Activated T-helper 1 cell treated with anti-CD3 and anti-CD28 coated beads, Interleukin-12 subunit alpha, Interleukin-12 subunit beta, Interleukin-2, Interleukin-4 antibody, amounts not matched to agents 30 ng/mL and 10 ng/mL and 1 ng/mL, durations not matched to agents 14 hours and 24 hours and 36 hours (primary cell): ENCODE measurements at regions not wholly inside any gene's neighbourhood (a gene's known extent, or its start where the extent isn't known, plus 50 kb on each side); places are given as distances from the start of the nearest gene placed in this dataset.
"Not testable (repeated sequence)": the region's sequence is repeated elsewhere in the genome, so short reads cannot be mapped to it uniquely, and the experiment has no call there.

Source experiments
- DNase-seq: peaks from one replicate; pipeline ENCODE4 v3.0.0; 2021; ENCODE audit warnings: low spot score
- H3K27ac Mint-ChIP-seq: one replicate; pipeline ENCODE4 v1.8.0; 2021; ENCODE audit warnings: mild to moderate bottlenecking, mixed read lengths
- H3K27me3 Mint-ChIP-seq: one replicate; pipeline ENCODE4 v1.8.0; 2022; ENCODE audit warnings: mild to moderate bottlenecking, moderate library complexity, mixed read lengths; ENCODE audit not compliant: insufficient read depth
- H3K36me3 Mint-ChIP-seq: one replicate; pipeline ENCODE4 v1.8.0; 2021; ENCODE audit warnings: low read depth, mixed read lengths
- H3K4me1 Mint-ChIP-seq: one replicate; pipeline ENCODE4 v1.8.0; 2021; ENCODE audit warnings: low read depth, mixed read lengths
- H3K4me3 Mint-ChIP-seq: one replicate; pipeline ENCODE4 v1.8.0; 2021; ENCODE audit warnings: mild to moderate bottlenecking, moderate library complexity, mixed read lengths
- H3K9me3 Mint-ChIP-seq: one replicate; pipeline ENCODE4 v1.8.0; 2021; ENCODE audit warnings: mixed read lengths
- intact Hi-C: fragments of 100-400 bp; cut with micrococcal nuclease; formaldehyde crosslinking; loops from one replicate; pipeline ENCODE4 v1.15.1; 2024

DNA sequence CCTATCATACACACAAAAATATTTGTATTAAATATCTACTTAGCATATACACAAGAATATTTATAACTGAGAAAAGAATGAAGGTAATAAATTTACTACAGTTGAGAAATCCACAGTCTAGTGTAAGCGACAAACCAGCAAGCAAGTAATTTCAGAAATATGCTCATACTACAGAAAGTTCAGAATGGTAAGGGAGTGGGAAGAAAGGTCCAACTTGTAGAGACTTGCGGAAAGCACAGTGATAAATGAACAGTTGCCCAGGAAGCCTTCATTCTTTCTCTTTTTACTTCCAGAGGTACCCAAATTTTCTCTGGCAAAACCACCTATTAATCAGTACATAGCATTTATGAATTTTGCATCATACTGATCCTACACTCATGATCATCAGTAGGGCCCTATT lies 438.1 kb upstream of the PCDH10 start:
- no peaks in the 10 kb centered on the region for H3K9me3 Mint-ChIP-seq
- H3K4me3 Mint-ChIP-seq, result no peak overlapping the region
- intact Hi-C loops, result no loop called here
- no peaks in the 10 kb centered on the region for H3K4me1 Mint-ChIP-seq
- DNase-seq, result no peak
- no peak overlapping the region for H3K27ac Mint-ChIP-seq
- no peaks in the 10 kb centered on the region for H3K27me3 Mint-ChIP-seq
- H3K36me3 Mint-ChIP-seq, result no peaks in the 10 kb centered on the region

DNA sequence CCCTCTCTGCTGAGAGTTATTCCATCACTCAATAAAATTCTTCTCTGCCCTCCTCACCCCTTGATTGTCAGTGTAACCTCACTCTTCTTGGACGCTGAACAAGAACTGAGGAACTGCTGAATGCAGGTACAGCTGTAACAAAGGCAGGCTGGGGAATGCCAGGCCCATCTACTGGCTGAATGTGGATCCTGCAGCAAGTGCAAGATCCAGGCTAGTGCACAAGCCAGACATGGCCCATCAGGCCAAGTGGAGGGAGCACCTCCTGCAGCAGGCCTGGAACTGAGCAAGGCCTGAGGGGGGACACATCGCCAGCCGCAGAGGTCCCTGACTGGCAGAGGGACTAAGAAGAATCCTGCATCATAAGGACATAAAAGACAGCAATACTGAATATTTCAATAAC lies 411.8 kb upstream of the PCDH10 start:
- no peak overlapping the region for H3K27ac Mint-ChIP-seq
- H3K4me3 Mint-ChIP-seq, result no peak overlapping the region
- no peak for DNase-seq
- no peaks in the 10 kb centered on the region for H3K9me3 Mint-ChIP-seq
- H3K27me3 Mint-ChIP-seq, result no peaks in the 10 kb centered on the region
- intact Hi-C loops, result no loop called here
- no peaks in the 10 kb centered on the region for H3K4me1 Mint-ChIP-seq
- no peaks in the 10 kb centered on the region for H3K36me3 Mint-ChIP-seq

DNA sequence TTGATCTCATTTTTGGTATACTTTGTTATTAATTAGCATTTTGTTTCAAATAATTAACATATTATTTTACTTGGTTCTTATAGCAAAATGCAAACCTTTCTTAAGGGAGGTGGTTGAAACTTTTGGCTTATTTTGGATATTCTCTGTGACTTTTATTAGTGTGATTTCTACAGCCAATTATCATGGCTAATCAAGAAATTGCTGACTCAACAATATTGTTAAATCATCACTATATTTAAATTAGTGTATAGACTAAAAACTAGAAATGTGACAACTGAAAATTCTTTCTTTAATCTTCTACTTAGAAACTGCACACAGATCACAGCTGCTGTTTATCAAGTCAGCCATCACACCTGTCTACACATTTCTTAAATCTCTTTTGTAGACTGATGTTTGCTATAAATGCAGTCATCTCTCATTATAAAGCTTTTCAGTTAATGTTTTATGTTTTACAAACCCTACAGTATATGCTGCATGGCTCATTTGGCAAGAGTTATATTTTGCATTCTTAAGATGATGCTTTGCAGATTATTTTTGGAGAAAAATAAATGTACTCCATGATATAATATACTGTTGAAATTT lies 389.8 kb upstream of the PCDH10 start:
- H3K27me3 Mint-ChIP-seq, result no peaks in the 10 kb centered on the region
- H3K36me3 Mint-ChIP-seq, result no peaks in the 10 kb centered on the region
- H3K27ac Mint-ChIP-seq, result no peak overlapping the region
- H3K4me3 Mint-ChIP-seq, result no peak overlapping the region
- no peaks in the 10 kb centered on the region for H3K4me1 Mint-ChIP-seq
- no peaks in the 10 kb centered on the region for H3K9me3 Mint-ChIP-seq
- intact Hi-C loops, result no loop called here
- DNase-seq, result no peak

DNA sequence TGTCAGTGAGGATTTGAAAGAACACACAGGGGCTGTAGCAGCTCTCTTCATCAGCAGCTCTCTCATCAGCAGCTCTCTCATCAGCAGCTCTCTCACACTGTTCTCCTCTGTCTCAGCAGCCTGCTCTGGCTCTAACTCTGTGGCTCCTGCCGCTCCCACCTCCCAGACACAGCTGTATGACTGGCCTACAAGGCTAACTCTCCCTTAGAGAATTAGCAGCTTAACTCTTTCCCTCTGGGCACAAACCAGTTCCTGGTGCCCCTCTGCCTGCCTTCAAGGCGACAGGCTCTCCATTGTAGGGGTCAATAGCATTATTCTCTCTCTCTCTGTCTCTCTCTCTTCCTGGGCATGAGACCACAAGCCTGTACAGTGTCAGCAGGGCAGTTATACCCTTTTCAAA lies 385.6 kb upstream of the PCDH10 start:
- no peak for DNase-seq
- Mint-ChIP-seq H3K4me1 (no peaks in the 10 kb centered on the region), H3K36me3 (no peaks in the 10 kb centered on the region), H3K27ac (no peak overlapping the region), H3K4me3 (no peak overlapping the region), H3K27me3 (no peaks in the 10 kb centered on the region), H3K9me3 (no peaks in the 10 kb centered on the region)
- intact Hi-C loops, result no loop called here

DNA sequence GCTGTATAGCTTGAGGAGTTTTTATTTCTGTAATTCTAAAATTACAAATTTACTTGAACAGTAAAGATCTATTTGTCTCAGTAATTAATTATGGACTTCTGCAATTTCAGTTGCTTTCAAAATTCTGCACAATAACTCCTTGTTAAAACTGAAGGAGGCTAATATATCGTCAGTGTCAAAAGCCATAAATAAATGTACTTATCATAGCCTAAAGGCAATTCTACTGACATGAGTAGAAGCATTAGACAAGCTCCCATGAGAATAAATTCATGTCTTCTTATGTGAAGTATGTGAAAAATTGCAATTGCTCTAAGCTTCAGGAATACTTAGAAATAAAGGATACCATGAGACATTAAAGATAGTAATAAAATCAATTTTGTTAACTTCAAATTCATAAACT lies 381.2 kb upstream of the PCDH10 start:
- Mint-ChIP-seq H3K9me3 (no peaks in the 10 kb centered on the region), H3K36me3 (no peaks in the 10 kb centered on the region), H3K4me1 (no peaks in the 10 kb centered on the region), H3K27me3 (no peaks in the 10 kb centered on the region), H3K27ac (no peak overlapping the region), H3K4me3 (no peak overlapping the region)
- DNase-seq, result no peak
- intact Hi-C loops, result no loop called here

DNA sequence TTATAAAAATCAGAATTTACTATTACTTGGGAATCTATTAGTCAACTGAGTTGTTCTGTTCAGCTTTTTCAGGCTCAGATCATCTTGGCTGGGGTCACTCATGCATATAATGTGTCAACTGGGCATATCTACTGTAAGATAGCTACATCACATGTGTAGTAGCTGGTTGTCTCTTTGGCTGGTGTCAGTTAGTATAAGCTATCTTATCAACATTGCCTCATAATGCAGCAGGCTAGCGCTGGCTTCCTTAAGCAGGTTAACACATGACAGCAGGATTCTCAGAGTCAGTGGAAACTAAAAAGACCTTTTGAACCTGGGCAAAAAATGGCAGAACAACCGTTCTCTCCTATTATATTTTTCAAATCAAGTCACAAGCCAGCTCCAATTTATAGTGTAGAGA lies 378.3 kb upstream of the PCDH10 start:
- DNase-seq, result no peak
- H3K36me3 Mint-ChIP-seq, result no peaks in the 10 kb centered on the region
- H3K9me3 Mint-ChIP-seq, result no peaks in the 10 kb centered on the region
- H3K27ac Mint-ChIP-seq, result no peak overlapping the region
- H3K4me3 Mint-ChIP-seq, result no peak overlapping the region
- H3K4me1 Mint-ChIP-seq, result no peaks in the 10 kb centered on the region
- intact Hi-C loops, result no loop called here
- no peaks in the 10 kb centered on the region for H3K27me3 Mint-ChIP-seq

DNA sequence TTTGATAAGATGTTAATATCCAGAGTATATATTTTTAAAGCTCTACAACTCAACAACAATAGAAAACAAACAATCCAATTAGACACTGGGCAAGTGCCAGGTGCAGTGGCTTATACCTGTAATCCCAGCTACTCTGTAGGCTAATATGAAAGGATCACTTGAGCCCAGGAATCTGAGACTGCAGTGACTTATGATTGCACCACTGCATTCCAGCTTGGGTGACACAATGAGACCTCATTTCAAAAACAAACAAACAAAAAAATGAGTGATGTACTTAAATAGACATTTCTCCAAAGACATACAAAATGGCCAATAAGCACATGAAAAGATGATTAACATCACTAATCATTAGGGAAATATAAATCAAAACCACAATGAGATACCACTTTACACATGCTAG lies 356.8 kb upstream of the PCDH10 start:
- H3K27ac Mint-ChIP-seq, result no peak overlapping the region
- H3K4me1 Mint-ChIP-seq, result no peaks in the 10 kb centered on the region
- no peaks in the 10 kb centered on the region for H3K36me3 Mint-ChIP-seq
- no peaks in the 10 kb centered on the region for H3K27me3 Mint-ChIP-seq
- no peak overlapping the region for H3K4me3 Mint-ChIP-seq
- DNase-seq, result no peak
- peaks cover 3% of the 10 kb centered on the region for H3K9me3 Mint-ChIP-seq
- intact Hi-C loops, result no loop called here

DNA sequence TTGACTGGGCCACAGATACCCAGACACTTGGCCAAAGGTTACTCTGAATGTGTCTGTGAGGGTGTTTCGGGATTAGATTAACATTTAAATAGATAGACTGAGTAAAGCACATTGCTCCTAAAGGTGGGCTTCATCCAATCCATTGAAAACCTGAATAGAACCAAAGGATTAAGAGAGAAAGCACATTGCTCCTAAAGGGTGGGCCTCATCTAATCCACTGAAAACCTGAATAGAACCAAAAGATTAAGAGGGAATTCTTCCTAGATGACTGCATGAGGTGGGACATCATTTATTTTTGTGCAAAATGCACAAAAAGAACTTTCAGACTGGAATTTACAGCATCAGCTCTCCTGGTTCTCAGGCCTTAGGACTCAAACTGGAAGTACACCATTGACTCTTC lies 351.2 kb upstream of the PCDH10 start:
- no peaks in the 10 kb centered on the region for H3K27me3 Mint-ChIP-seq
- no peaks in the 10 kb centered on the region for H3K4me1 Mint-ChIP-seq
- intact Hi-C loops, result no loop called here
- DNase-seq, result no peak
- no peak overlapping the region for H3K4me3 Mint-ChIP-seq
- no peaks in the 10 kb centered on the region for H3K36me3 Mint-ChIP-seq
- peaks cover 3% of the 10 kb centered on the region for H3K9me3 Mint-ChIP-seq
- H3K27ac Mint-ChIP-seq, result no peak overlapping the region

DNA sequence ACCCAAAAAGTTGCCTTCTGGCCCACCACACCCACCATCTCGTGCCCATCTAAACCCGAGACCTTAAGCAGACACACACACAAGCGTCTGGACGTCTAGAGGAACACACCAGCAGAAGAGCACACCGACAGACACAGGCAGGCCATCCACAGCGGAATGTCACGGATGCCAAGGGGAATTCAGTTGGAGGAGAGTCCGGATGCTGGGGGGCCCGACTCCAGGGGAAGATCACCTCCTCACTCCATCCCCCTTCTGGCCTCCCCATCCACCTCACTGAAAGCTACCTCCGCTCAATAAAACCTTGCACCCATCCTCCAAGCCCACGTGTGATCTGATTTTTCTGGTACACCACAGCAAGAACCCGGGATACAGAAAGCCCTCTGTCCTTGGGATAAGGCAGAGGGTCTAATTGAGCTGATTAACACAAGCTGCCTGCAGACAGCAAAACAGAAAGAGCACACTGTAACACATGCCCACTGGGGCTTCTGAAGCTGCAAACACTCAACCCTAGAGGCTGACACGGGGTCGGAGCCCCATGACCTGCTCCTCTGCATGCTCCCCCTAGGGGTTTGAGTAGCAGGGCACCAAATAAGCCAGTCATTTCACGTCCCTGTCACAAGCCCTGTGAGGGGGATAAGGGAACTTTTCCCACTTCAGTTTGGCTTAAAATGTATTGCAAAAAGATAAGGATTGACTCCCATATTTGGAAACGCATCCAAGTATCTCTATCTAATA lies 339.6 kb upstream of the PCDH10 start:
- intact Hi-C loops, result no loop called here
- Mint-ChIP-seq H3K4me1 (no peaks in the 10 kb centered on the region), H3K36me3 (no peaks in the 10 kb centered on the region), H3K27me3 (no peaks in the 10 kb centered on the region), H3K9me3 (no peaks in the 10 kb centered on the region), H3K4me3 (no peak overlapping the region), H3K27ac (no peak overlapping the region)
- DNase-seq, result no peak

DNA sequence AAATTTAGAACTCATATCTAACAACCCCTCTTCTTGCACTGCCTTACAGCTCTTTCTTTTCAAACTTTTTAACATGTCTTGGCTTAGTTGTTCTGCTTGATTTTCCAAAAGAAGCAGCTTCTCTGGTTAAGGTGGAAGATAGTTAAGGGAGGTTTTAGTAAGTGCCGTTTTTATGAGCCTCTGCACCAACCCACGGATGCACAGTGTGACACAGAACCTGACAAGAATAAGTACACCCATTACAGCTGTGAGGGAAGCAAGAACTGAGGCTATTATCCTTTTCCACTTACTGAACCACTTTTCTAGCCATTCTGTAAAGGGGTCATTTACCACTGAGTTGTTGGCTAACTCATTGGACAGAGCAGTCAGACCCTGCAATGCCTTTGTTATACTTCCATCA lies 336.0 kb upstream of the PCDH10 start:
- H3K4me3 Mint-ChIP-seq, H3K9me3 Mint-ChIP-seq, H3K4me1 Mint-ChIP-seq, intact Hi-C loops, H3K27ac Mint-ChIP-seq, DNase-seq, H3K27me3 Mint-ChIP-seq, H3K36me3 Mint-ChIP-seq: not testable (repeated sequence)

DNA sequence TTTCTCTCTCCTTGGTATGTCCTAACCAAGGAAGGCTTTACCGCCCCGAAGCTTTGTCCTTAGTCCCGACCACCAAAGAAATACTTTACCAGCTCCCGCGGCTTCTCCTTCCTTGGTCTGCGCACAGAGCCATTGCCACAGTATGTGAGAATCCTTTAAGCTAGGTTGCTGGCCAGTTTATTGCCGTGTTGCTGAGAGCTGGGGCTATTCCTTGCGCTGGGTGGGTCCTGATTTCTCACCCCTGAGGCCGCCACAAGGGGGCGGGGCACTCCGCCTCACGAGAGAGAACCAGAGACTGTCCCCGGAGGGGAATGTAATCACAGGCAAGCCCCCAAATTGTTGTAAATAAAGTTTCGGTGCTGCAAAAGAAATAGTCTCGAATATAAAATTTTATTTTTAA lies 331.0 kb upstream of the PCDH10 start:
- no peak for DNase-seq
- H3K27ac Mint-ChIP-seq, result no peak overlapping the region
- no peak overlapping the region for H3K4me3 Mint-ChIP-seq
- H3K9me3 Mint-ChIP-seq, result peaks cover 5% of the 10 kb centered on the region
- no peaks in the 10 kb centered on the region for H3K27me3 Mint-ChIP-seq
- H3K36me3 Mint-ChIP-seq, result no peaks in the 10 kb centered on the region
- no peaks in the 10 kb centered on the region for H3K4me1 Mint-ChIP-seq
- intact Hi-C loops, result no loop called here

DNA sequence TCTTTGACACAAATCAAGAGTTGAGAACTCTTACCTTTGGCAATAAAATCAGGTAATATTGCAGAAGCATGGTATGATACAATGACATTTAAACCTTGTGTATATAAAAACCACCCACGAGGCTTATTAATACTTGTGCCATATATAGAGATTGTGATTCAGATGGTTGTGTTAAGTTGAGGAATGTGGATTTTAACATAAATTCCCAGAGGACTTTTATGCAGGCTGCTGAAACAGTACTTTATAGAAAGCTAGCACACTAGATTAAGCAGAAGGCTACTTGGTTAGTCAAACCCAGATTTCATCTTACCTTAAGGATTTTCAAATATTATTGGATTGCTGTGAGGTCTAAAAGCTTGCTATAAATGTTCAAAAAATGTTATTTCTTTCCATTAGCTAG lies 325.7 kb upstream of the PCDH10 start:
- Mint-ChIP-seq H3K9me3 (peaks cover 8% of the 10 kb centered on the region), H3K27me3 (no peaks in the 10 kb centered on the region), H3K4me1 (no peaks in the 10 kb centered on the region), H3K27ac (no peak overlapping the region), H3K4me3 (no peak overlapping the region), H3K36me3 (no peaks in the 10 kb centered on the region)
- intact Hi-C loops, result no loop called here
- DNase-seq, result no peak

DNA sequence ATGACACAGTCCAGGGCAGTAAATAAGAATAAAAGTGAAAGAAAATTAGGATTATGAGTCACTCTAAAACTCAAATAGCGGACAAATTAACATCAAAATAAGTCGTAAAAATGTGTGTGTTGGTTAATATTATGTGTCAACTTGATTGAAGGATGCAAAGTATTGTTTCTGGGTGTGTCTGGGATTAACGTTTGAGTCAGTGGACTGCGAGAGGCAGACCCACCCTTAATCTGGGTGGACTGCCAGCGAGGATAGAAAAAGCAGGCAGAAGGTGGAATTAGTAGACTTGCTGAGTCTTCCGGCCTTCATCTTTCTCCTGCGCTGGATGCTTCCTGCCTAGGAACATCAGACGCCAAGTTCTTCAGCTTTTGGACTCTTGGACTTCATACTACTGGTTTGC lies 324.3 kb upstream of the PCDH10 start:
- H3K36me3 Mint-ChIP-seq, result no peaks in the 10 kb centered on the region
- no peaks in the 10 kb centered on the region for H3K4me1 Mint-ChIP-seq
- DNase-seq, result no peak
- no peak overlapping the region for H3K27ac Mint-ChIP-seq
- peaks cover 3% of the 10 kb centered on the region for H3K9me3 Mint-ChIP-seq
- H3K27me3 Mint-ChIP-seq, result no peaks in the 10 kb centered on the region
- no peak overlapping the region for H3K4me3 Mint-ChIP-seq
- intact Hi-C loops, result no loop called here

DNA sequence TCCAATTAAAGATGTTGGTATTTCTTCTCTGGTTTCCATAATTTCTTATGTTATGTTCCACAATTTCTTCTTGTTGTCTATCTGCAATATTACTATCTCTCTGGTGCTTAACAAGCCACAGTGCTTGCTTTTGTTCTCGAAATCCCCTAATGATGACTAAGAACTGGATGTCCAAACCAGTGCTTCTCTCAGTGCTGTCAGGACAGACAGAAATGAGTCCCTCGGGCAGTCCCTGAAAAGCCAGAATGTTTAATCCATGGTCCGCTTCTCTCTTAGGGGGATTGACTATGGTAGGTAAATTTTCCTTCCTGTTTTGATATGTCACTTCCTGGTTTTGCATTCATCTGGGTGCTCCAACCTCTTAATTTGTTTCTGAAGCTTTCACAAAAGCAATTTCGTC lies 321.6 kb upstream of the PCDH10 start:
- Mint-ChIP-seq H3K9me3 (peaks cover 3% of the 10 kb centered on the region), H3K4me1 (no peaks in the 10 kb centered on the region), H3K4me3 (no peak overlapping the region), H3K27me3 (no peaks in the 10 kb centered on the region), H3K27ac (no peak overlapping the region), H3K36me3 (no peaks in the 10 kb centered on the region)
- no peak for DNase-seq
- intact Hi-C loops, result no loop called here
